ENCODE measurements at regions not wholly inside any gene's neighbourhood (a gene's known extent, or its start where the extent isn't known, plus 50 kb on each side); places are given as distances from the start of the nearest gene placed in this dataset.

DNA sequence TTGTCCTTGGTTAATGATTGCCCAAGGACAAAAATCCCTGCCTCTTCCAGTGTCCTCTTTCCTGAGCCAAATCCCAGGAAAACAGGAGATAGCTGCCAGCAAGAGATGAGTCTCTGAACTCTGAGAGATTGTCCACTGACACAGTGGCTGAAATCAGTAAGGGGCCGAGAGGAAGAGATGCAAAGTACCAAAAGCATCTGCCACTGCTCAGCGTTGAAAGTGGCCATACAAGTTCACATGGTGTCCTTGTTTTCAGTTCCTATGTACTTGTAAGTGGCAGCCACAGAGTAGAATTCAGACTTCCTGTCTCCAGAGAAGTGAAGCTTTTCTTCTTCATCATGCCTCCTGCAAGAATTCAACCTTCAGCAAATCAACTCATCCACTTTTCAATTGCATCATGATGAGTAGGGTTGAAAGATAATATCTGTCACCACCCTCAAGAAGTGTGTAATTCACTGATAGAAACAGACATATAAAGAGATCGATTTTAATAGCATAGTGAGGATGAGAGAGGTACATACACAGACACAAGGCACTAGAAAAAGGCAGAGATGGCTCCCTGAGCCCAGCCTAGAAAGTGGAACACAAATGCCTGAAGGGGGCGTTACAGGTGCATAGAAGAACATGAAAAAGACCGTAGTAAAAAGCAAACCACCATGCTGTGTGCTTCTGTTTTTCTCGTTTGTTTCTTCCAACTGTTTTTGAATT lies 185.8 kb downstream of the MRPL39 start:
- TF ChIP-seq POLR2A (IDR thresholded peaks at IDR 0.05; ENCODE audit: low read length) = no peak
- no peak for TF ChIP-seq RCOR1 (IDR thresholded peaks at IDR 0.05; ENCODE audit: low read depth, low read length)
- no peak for TF ChIP-seq MAZ (IDR thresholded peaks at IDR 0.05; ENCODE audit: borderline replicate concordance, low read depth, low read length)
- TF ChIP-seq, protein P1, sequence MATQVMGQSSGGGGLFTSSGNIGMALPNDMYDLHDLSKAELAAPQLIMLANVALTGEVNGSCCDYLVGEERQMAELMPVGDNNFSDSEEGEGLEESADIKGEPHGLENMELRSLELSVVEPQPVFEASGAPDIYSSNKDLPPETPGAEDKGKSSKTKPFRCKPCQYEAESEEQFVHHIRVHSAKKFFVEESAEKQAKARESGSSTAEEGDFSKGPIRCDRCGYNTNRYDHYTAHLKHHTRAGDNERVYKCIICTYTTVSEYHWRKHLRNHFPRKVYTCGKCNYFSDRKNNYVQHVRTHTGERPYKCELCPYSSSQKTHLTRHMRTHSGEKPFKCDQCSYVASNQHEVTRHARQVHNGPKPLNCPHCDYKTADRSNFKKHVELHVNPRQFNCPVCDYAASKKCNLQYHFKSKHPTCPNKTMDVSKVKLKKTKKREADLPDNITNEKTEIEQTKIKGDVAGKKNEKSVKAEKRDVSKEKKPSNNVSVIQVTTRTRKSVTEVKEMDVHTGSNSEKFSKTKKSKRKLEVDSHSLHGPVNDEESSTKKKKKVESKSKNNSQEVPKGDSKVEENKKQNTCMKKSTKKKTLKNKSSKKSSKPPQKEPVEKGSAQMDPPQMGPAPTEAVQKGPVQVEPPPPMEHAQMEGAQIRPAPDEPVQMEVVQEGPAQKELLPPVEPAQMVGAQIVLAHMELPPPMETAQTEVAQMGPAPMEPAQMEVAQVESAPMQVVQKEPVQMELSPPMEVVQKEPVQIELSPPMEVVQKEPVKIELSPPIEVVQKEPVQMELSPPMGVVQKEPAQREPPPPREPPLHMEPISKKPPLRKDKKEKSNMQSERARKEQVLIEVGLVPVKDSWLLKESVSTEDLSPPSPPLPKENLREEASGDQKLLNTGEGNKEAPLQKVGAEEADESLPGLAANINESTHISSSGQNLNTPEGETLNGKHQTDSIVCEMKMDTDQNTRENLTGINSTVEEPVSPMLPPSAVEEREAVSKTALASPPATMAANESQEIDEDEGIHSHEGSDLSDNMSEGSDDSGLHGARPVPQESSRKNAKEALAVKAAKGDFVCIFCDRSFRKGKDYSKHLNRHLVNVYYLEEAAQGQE (IDR thresholded peaks at IDR 0.05) = no peak
- TF ChIP-seq, protein P2, sequence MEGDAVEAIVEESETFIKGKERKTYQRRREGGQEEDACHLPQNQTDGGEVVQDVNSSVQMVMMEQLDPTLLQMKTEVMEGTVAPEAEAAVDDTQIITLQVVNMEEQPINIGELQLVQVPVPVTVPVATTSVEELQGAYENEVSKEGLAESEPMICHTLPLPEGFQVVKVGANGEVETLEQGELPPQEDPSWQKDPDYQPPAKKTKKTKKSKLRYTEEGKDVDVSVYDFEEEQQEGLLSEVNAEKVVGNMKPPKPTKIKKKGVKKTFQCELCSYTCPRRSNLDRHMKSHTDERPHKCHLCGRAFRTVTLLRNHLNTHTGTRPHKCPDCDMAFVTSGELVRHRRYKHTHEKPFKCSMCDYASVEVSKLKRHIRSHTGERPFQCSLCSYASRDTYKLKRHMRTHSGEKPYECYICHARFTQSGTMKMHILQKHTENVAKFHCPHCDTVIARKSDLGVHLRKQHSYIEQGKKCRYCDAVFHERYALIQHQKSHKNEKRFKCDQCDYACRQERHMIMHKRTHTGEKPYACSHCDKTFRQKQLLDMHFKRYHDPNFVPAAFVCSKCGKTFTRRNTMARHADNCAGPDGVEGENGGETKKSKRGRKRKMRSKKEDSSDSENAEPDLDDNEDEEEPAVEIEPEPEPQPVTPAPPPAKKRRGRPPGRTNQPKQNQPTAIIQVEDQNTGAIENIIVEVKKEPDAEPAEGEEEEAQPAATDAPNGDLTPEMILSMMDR (IDR thresholded peaks at IDR 0.05) = no peak
- no peak for TF ChIP-seq TP53 (CRISPR knock-in tag; IDR thresholded peaks at IDR 0.05)
- no peak for TF ChIP-seq EP300 (IDR thresholded peaks at IDR 0.05)
- TF ChIP-seq JUN (IDR thresholded peaks at IDR 0.05) = no peak
- TF ChIP-seq RAD21 (conservative IDR thresholded peaks at IDR 0.05 in 1 of 2, IDR thresholded peaks at IDR 0.05 in 1 of 2) = no peak
- no peak for TF ChIP-seq PHF8 (IDR thresholded peaks at IDR 0.05; ENCODE audit: borderline replicate concordance, low read depth)
- TF ChIP-seq SREBF2 (IDR thresholded peaks at IDR 0.05) = no peak
- TF ChIP-seq, protein P3, sequence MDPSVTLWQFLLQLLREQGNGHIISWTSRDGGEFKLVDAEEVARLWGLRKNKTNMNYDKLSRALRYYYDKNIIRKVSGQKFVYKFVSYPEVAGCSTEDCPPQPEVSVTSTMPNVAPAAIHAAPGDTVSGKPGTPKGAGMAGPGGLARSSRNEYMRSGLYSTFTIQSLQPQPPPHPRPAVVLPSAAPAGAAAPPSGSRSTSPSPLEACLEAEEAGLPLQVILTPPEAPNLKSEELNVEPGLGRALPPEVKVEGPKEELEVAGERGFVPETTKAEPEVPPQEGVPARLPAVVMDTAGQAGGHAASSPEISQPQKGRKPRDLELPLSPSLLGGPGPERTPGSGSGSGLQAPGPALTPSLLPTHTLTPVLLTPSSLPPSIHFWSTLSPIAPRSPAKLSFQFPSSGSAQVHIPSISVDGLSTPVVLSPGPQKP (IDR thresholded peaks at IDR 0.05; ENCODE audit: low read depth, low read length) = no peak

Measured in A549 (cell line).